ENCODE measurements at regions not wholly inside any gene's neighbourhood (a gene's known extent, or its start where the extent isn't known, plus 50 kb on each side); places are given as distances from the start of the nearest gene placed in this dataset.
A peak's percentile ranks its signal among the peaks of the same experiment; 100 is the strongest.

- FAIRE-seq (no peak), DNase-seq (ENCODE audit: low spot score) (no peak)
These were observed 141.5 kb upstream of the ERCC6L2 start for GRCh38 chr9:95733741-95734666.

DNA sequence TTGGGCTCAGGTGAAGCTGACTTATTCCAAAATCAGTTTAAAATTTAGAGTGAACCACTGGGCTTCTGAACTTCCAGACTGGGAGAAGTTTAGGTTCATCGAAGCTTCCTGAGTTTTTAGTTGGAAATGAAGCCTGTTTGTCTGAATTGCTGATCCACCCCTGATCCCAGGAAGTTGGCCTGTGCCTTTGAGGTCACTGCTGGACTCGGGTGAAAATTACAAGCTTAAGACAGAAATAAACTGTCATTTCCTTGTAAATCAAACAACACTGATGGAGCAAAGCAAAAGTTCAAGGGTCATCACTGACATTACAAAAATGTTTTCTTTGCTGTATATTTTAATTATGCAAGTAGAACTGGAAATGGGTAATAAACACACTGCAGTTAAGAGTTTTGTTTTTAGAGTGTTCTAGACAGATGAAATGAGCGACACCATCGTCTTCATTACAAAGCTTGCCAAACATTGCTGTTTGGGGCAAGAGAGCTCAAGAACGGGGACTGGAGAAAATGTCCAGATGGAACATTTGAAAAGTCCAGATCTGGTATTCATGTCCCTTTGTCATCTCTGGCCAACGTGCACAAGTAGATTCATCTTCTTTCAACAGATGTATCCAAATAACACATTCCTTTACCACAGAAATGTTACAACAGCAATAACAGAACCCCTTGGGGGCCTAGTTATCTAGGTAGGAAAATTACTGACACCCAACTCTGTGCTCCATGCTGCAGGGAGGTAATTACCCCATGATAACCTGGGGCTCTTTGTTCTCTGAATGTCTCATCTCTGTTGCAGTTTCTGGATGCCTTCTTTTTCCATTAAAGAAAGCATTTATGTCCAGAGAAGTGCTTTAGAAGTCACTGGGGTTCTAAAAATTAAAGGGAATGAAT lies 142.4 kb upstream of the ERCC6L2 start:
- FAIRE-seq, result no peak
- DNase-seq (ENCODE audit: low spot score), result no peak

- no peak for DNase-seq (ENCODE audit: low spot score)
- no peak for FAIRE-seq
These were observed 143.6 kb upstream of the ERCC6L2 start for GRCh38 chr9:95731876-95732275.

GRCh38 chr9:95729669-95730368 lies 145.7 kb upstream of the ERCC6L2 start:
- DNase-seq (ENCODE audit: low spot score), result no peak

GRCh38 chr9:95729046-95729445 lies 146.4 kb upstream of the ERCC6L2 start:
- FAIRE-seq, result no peak
- DNase-seq (ENCODE audit: low spot score), result no peak

More at GRCh38 chr9:95729669-95730368, 145.7 kb upstream of the ERCC6L2 start:
- FAIRE-seq, result no peak

- DNase-seq (ENCODE audit: low spot score) (no peak), FAIRE-seq (no peak)
These were observed 147.5 kb upstream of the ERCC6L2 start for GRCh38 chr9:95727947-95728520.

GRCh38 chr9:95726756-95727155 lies 148.7 kb upstream of the ERCC6L2 start:
- no peak for FAIRE-seq
- peak; percentile 49 for DNase-seq (ENCODE audit: low spot score)

GRCh38 chr9:95725045-95725444 lies 150.4 kb upstream of the ERCC6L2 start:
- no peak for FAIRE-seq
- no peak for DNase-seq (ENCODE audit: low spot score)

- no peak for FAIRE-seq
- no peak for DNase-seq (ENCODE audit: low spot score)
These were observed 151.1 kb upstream of the ERCC6L2 start for GRCh38 chr9:95724253-95724991.

- FAIRE-seq (no peak), DNase-seq (ENCODE audit: low spot score) (no peak)
These were observed 153.3 kb upstream of the ERCC6L2 start for GRCh38 chr9:95722141-95722540.

DNA sequence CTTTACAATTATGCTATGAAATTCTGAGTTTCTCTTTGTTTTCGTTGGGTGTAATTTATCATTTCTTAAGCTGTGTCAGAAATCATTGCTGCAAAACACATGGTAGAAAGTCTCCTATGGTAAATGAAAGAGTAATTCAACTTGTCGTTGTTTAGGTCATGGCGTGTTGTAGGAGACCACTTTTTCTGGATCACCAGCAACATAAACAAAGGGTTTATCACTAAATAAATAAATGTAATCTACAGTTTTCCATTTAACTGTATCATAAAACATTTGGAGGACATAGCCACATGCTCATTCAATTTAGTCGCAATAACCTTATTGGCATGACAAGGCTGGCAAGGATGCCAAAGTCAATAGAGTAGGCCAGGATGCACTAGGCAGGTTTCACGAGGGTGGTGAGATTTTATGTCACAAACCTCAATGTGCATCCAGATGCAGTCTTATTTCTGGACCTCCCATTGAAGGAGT lies 154.4 kb upstream of the ERCC6L2 start:
- no peak for FAIRE-seq
- no peak for DNase-seq (ENCODE audit: low spot score)

- no peak for DNase-seq (ENCODE audit: low spot score)
- FAIRE-seq, result no peak
These were observed 155.0 kb upstream of the ERCC6L2 start for GRCh38 chr9:95720496-95720895.

GRCh38 chr9:95719354-95719753 lies 156.1 kb upstream of the ERCC6L2 start:
- no peak for FAIRE-seq

DNA sequence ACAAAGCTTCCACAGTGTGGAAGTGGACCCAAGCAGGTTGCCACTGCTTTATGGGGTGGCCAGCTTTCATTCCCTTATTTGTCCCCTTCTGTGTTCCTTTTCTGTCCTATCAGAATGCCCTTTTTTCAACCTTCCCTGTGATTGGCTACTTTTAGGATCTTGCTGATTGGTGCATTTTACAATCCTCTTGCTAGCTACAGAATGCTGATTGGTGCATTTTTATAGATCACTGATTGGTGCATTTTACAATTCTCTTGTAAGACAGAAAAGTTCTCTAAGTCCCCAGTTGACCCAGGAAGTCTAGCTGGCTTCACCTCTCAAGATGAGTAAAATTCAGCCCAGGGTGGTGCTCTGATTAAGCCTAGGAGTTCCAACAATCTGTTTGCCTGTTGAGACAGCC lies 157.2 kb upstream of the ERCC6L2 start:
- FAIRE-seq, result no peak
- no peak for DNase-seq (ENCODE audit: low spot score)

More at GRCh38 chr9:95719354-95719753, 156.1 kb upstream of the ERCC6L2 start:
- no peak for DNase-seq (ENCODE audit: low spot score)

- DNase-seq (ENCODE audit: low spot score) (no peak), FAIRE-seq (no peak)
These were observed 159.5 kb upstream of the ERCC6L2 start for GRCh38 chr9:95715868-95716435.

- no peak for FAIRE-seq
- DNase-seq (ENCODE audit: low spot score), result no peak
These were observed 165.0 kb upstream of the ERCC6L2 start for GRCh38 chr9:95710446-95710845.

DNA sequence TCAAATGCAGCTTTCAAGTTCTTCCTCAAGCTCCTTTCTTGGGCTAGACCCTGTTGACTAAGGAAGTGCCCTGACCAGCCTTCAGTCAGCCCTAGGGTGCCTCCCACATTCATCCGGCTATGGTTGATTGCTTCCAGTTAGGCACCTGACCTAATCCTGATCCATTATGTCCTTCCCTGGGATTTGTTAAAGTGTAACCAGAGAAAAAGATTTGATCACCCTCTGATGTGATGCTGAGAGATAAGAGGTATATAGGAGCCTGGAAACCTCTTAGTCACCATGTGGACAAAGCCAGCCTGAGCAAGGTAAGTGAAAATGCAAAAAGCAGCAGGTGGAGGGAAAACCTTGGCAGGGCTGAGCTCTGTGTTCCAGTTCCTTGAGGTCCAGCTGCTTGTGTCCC lies 178.8 kb upstream of the ERCC6L2 start:
- DNase-seq (ENCODE audit: low spot score), result no peak
- no peak for FAIRE-seq

DNA sequence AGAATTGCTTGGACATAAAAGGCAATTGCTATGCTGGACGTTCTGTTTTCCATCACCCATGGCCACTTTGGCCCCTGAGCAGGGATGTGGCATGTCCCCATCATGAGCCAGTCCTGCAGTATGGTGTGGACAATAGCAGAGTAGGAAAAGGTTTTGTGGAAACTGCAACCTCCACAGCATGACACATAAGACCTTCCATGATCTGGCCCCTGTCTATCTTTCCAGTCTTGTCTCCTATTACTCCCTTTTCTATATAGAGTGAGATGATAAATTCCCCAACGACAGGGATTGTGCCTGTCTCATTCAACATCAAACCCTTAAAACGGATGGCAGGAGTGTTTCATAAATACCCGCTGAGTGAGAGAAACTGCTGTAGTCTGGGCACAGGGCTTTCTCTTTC lies 174.7 kb upstream of the PTCH1 start:
- DNase-seq (ENCODE audit: low spot score), result no peak
- FAIRE-seq, result no peak

GRCh38 chr9:95689669-95690068 lies 172.9 kb upstream of the PTCH1 start:
- FAIRE-seq (no peak), DNase-seq (ENCODE audit: low spot score) (no peak)

GRCh38 chr9:95684516-95684915 lies 167.7 kb upstream of the PTCH1 start:
- no peak for DNase-seq (ENCODE audit: low spot score)
- FAIRE-seq, result no peak

Measured in urothelium cell line (cell line).